ENCODE measurements at regions not wholly inside any gene's neighbourhood (a gene's known extent, or its start where the extent isn't known, plus 50 kb on each side); places are given as distances from the start of the nearest gene placed in this dataset.

DNA sequence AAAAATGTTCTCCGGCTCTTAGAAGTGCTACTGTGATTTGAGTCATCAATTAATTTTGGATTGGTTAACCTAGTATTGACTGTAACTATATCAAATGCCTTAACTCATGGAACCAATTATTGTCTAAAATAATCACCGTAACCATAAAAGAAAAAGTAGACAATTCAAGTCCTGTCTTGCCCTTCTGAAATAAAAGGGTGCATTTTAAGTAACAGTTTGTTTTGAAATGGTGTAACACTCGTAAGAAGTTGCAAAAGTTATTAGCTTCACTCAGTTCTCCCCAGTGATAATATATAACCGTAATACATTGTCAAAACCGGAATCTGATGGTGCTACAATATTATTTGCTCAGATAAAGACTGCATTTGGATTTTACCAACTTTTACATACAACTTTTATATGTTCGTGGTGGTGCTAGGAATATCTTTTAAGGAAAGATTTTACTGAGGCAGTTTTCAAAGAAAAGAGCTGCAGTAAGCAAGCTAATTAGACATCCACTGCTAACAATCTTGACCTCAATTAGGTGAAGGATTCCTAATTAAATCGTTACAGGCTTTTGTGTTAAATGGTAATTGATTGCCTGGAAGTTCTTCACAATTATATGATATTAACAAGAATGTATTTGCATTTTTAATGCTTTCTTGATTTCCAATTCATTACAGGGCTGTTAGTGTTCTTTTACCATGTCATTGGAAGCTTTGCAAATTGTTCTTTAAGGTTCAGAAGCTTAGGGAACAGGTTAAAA lies 413.1 kb upstream of the MON1B start:
- TF ChIP-seq, protein P1, sequence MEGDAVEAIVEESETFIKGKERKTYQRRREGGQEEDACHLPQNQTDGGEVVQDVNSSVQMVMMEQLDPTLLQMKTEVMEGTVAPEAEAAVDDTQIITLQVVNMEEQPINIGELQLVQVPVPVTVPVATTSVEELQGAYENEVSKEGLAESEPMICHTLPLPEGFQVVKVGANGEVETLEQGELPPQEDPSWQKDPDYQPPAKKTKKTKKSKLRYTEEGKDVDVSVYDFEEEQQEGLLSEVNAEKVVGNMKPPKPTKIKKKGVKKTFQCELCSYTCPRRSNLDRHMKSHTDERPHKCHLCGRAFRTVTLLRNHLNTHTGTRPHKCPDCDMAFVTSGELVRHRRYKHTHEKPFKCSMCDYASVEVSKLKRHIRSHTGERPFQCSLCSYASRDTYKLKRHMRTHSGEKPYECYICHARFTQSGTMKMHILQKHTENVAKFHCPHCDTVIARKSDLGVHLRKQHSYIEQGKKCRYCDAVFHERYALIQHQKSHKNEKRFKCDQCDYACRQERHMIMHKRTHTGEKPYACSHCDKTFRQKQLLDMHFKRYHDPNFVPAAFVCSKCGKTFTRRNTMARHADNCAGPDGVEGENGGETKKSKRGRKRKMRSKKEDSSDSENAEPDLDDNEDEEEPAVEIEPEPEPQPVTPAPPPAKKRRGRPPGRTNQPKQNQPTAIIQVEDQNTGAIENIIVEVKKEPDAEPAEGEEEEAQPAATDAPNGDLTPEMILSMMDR (conservative IDR thresholded peaks at IDR 0.05; ENCODE audit: low read length) = no peak
- TF ChIP-seq EZH2phosphoT487 (IDR thresholded peaks at IDR 0.05; ENCODE audit: borderline replicate concordance) = no peak
